Neural progenitor cell (in vitro differentiated cells): ENCODE measurements at regions not wholly inside any gene's neighbourhood (a gene's known extent, or its start where the extent isn't known, plus 50 kb on each side); places are given as distances from the start of the nearest gene placed in this dataset.

Source experiments
- DNase-seq: peaks from one replicate; pipeline ENCODE4 v3.0.0-alpha.2; 2016; ENCODE audit warnings: low spot score
- H2AFZ ChIP-seq: fragments of 200-600 bp; sonication (generic); replicated peaks from 2 replicates; pipeline ENCODE4 v1.6.1; 2016; ENCODE audit warnings: antibody characterized with exemption
- H3F3A ChIP-seq: fragments of 200-600 bp; sonication (generic); 2 replicates; pipeline ENCODE4 v1.6.1; 2016; ENCODE audit warnings: antibody characterized with exemption, low read depth
- H3K27ac ChIP-seq: fragments of 200-600 bp; sonication (generic); 2 replicates; pipeline ENCODE4 v1.5.1; 2016; ENCODE audit warnings: mild to moderate bottlenecking
- H3K27me3 ChIP-seq: fragments of 200-600 bp; sonication (generic); 2 replicates; pipeline ENCODE4 v1.6.1; 2016; ENCODE audit warnings: mild to moderate bottlenecking, moderate library complexity
- H3K36me3 ChIP-seq: fragments of 200-600 bp; sonication (generic); 2 replicates; pipeline ENCODE4 v1.5.1; 2016
- H3K4me1 ChIP-seq: fragments of 200-600 bp; sonication (generic); 2 replicates; pipeline ENCODE4 v1.6.1; 2016; ENCODE audit warnings: mixed run types
- H3K4me2 ChIP-seq: fragments of 200-600 bp; sonication (generic); 2 replicates; pipeline ENCODE4 v1.6.1; 2016
- H3K4me3 ChIP-seq: fragments of 200-600 bp; sonication (generic); 2 replicates; pipeline ENCODE4 v1.5.1; 2016
- H3K79me2 ChIP-seq: fragments of 200-600 bp; sonication (generic); 2 replicates; pipeline ENCODE4 v1.6.1; 2016; ENCODE audit warnings: low read depth
- H3K9ac ChIP-seq: fragments of 200-600 bp; sonication (generic); 2 replicates; pipeline ENCODE4 v1.6.1; 2016
- H3K9me3 ChIP-seq: fragments of 200-600 bp; sonication (generic); 2 replicates; pipeline ENCODE4 v1.5.1; 2016; ENCODE audit warnings: low read depth
- H4K20me1 ChIP-seq: fragments of 200-600 bp; sonication (generic); 2 replicates; pipeline ENCODE4 v1.6.1; 2016; ENCODE audit warnings: low read depth
- H3K27ac Mint-ChIP-seq: 3 replicates; pipeline ENCODE4 v1.8.0; 2021; ENCODE audit warnings: mixed read lengths
- H3K27me3 Mint-ChIP-seq: 2 replicates; pipeline ENCODE4 v1.8.0; 2022; ENCODE audit warnings: low read depth, mild to moderate bottlenecking, inconsistent platforms, moderate library complexity, mixed read lengths; ENCODE audit not compliant: insufficient read depth
- H3K36me3 Mint-ChIP-seq: 3 replicates; pipeline ENCODE4 v1.8.0; 2021; ENCODE audit warnings: mixed read lengths
- H3K4me1 Mint-ChIP-seq: 3 replicates; pipeline ENCODE4 v1.8.0; 2021; ENCODE audit warnings: mixed read lengths
- H3K4me3 Mint-ChIP-seq: 3 replicates; pipeline ENCODE4 v1.8.0; 2021; ENCODE audit warnings: mild to moderate bottlenecking, moderate library complexity, mixed read lengths
- H3K9me3 Mint-ChIP-seq: 3 replicates; pipeline ENCODE4 v1.8.0; 2020; ENCODE audit warnings: mixed read lengths
- EZH2 ChIP-seq: fragments of 200-600 bp; sonication (generic); IDR thresholded peaks from 2 replicates; pipeline ENCODE4 v1.6.1; 2017; ENCODE audit warnings: antibody characterized with exemption, mild to moderate bottlenecking, moderate library complexity
- EZH2phosphoT487 ChIP-seq: fragments of 200-600 bp; sonication (generic); IDR thresholded peaks from 2 replicates; pipeline ENCODE4 v1.6.1; 2017; ENCODE audit warnings: antibody characterized with exemption
- TF ChIP-seq, protein P1 (sequence below): fragments of 200-600 bp; sonication (generic); IDR thresholded peaks from 2 replicates; pipeline ENCODE4 v1.5.1; 2017; ENCODE audit warnings: antibody characterized with exemption, mild to moderate bottlenecking

DNA sequence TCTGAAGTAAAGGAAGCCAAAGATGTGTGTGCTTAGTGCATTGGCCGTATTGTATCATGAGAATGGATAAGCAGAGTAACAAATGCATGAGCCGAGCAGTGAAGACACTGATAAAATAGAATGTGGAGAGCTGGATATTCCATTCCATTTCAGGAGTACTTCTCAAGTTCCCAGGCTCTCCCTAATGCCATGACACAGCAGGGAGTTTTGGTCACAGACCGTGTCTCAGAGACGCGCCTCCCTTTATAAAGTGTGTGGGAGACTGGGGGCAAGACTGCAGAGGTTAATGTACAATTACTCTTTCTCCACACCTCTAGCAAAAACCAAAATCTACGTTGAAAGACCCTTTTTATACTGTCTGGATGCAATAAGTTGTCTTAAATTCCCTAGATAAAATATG lies 575.6 kb downstream of the EFNB2 start:
- Mint-ChIP-seq H3K27ac (no peak overlapping the region), H3K36me3 (peaks cover 3% of the 10 kb centered on the region), H3K9me3 (peaks cover 2% of the 10 kb centered on the region), H3K4me1 (no peaks in the 10 kb centered on the region), H3K27me3 (no peaks in the 10 kb centered on the region), H3K4me3 (no peak overlapping the region)
- no peaks in the 10 kb centered on the region for H3K79me2 ChIP-seq
- no peaks in the 10 kb centered on the region for H3K27me3 ChIP-seq
- H3K4me2 ChIP-seq = no peak overlapping the region
- no peaks in the 10 kb centered on the region for H3K4me1 ChIP-seq
- no peaks in the 10 kb centered on the region for H3K36me3 ChIP-seq
- H3K9me3 ChIP-seq = no peaks in the 10 kb centered on the region
- no peak overlapping the region for H2AFZ ChIP-seq
- H4K20me1 ChIP-seq = no peaks in the 10 kb centered on the region
- DNase-seq = no peak
- H3K27ac ChIP-seq = no peak overlapping the region
- TF ChIP-seq, protein P1, sequence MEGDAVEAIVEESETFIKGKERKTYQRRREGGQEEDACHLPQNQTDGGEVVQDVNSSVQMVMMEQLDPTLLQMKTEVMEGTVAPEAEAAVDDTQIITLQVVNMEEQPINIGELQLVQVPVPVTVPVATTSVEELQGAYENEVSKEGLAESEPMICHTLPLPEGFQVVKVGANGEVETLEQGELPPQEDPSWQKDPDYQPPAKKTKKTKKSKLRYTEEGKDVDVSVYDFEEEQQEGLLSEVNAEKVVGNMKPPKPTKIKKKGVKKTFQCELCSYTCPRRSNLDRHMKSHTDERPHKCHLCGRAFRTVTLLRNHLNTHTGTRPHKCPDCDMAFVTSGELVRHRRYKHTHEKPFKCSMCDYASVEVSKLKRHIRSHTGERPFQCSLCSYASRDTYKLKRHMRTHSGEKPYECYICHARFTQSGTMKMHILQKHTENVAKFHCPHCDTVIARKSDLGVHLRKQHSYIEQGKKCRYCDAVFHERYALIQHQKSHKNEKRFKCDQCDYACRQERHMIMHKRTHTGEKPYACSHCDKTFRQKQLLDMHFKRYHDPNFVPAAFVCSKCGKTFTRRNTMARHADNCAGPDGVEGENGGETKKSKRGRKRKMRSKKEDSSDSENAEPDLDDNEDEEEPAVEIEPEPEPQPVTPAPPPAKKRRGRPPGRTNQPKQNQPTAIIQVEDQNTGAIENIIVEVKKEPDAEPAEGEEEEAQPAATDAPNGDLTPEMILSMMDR = no peak
- TF ChIP-seq EZH2phosphoT487 (no peak), EZH2 (no peak)
- no peaks in the 10 kb centered on the region for H3F3A ChIP-seq
- H3K4me3 ChIP-seq = no peak overlapping the region
- H3K9ac ChIP-seq = no peak overlapping the region

DNA sequence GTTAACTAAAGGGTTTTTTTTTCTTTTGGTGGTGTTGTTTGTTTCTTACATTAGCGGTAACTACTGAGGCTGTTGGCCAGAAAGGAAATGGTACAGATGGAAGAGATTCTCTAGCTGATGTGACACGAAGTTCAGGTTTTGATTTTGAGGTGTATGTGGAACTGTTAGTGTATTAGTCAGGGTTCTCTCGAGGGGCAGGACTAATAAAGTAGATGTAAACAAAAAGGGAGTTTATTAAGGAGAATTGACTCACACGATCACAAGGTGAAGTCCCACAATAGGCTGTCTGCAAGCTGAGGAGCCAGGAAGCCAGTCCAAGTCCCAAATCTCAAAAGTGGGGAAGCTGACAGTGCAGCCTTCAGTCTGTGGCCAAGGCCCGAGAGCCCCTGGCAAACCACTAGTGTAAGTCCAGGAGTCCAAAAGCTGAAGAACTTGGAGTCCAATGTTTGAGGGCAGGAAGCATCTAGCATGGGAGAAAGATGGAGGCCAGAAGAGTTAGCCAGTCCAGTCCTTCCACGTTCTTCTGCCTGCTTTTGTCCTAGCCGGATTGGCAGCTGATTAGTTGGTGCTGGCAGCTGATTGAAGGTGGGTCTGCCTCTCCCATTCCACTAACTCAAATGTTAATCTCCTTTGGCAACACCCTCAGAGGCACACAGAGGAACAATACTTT lies 577.6 kb downstream of the EFNB2 start:
- Histone ChIP-seq H4K20me1 (no peaks in the 10 kb centered on the region), H3K4me2 (no peak overlapping the region), H3K9me3 (no peaks in the 10 kb centered on the region), H3F3A (no peaks in the 10 kb centered on the region), H3K36me3 (no peaks in the 10 kb centered on the region), H2AFZ (no peak overlapping the region), H3K9ac (no peak overlapping the region), H3K4me1 (no peaks in the 10 kb centered on the region), H3K27ac (no peak overlapping the region), H3K27me3 (no peaks in the 10 kb centered on the region), H3K79me2 (no peaks in the 10 kb centered on the region), H3K4me3 (no peak overlapping the region)
- TF ChIP-seq, protein P1 = no peak
- TF ChIP-seq EZH2 (no peak), EZH2phosphoT487 (no peak)
- H3K36me3 Mint-ChIP-seq = peaks cover 3% of the 10 kb centered on the region
- H3K4me1 Mint-ChIP-seq = no peaks in the 10 kb centered on the region
- no peak for DNase-seq
- no peak overlapping the region for H3K27ac Mint-ChIP-seq
- H3K4me3 Mint-ChIP-seq = no peak overlapping the region
- no peaks in the 10 kb centered on the region for H3K27me3 Mint-ChIP-seq
- H3K9me3 Mint-ChIP-seq = peaks cover 4% of the 10 kb centered on the region

DNA sequence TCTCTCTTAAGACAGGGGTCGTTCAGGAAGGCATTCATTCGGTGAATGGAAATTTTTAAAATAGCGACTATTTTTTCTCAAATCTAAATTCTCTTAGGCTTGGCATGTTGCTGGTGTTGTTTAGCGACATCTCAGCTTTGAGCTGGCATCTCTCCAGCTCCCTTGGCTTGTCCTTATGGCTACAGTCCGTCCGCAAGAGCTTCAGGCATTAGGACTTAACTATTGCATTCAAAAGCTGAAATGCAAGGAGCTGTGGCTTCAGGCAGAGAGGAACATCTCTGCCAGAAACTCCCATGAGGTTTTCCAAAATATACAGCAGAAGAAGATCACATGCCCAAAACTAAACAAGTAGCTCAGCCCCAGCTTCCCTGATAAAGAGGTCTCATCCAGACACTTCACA lies 578.5 kb downstream of the EFNB2 start:
- peaks cover 3% of the 10 kb centered on the region for H3K36me3 Mint-ChIP-seq
- DNase-seq = no peak
- Histone ChIP-seq H4K20me1 (no peaks in the 10 kb centered on the region), H3F3A (no peaks in the 10 kb centered on the region), H2AFZ (no peak overlapping the region), H3K9me3 (no peaks in the 10 kb centered on the region), H3K4me3 (no peak overlapping the region), H3K9ac (no peak overlapping the region), H3K79me2 (no peaks in the 10 kb centered on the region), H3K4me2 (no peak overlapping the region), H3K36me3 (no peaks in the 10 kb centered on the region), H3K4me1 (no peaks in the 10 kb centered on the region), H3K27me3 (no peaks in the 10 kb centered on the region), H3K27ac (no peak overlapping the region)
- H3K27me3 Mint-ChIP-seq = no peaks in the 10 kb centered on the region
- H3K9me3 Mint-ChIP-seq = peaks cover 4% of the 10 kb centered on the region
- H3K4me3 Mint-ChIP-seq = no peak overlapping the region
- no peaks in the 10 kb centered on the region for H3K4me1 Mint-ChIP-seq
- no peak overlapping the region for H3K27ac Mint-ChIP-seq
- TF ChIP-seq EZH2 = no peak
- TF ChIP-seq, protein P1 = no peak
- TF ChIP-seq EZH2phosphoT487 = no peak
